ENCODE measurements at regions not wholly inside any gene's neighbourhood (a gene's known extent, or its start where the extent isn't known, plus 50 kb on each side); places are given as distances from the start of the nearest gene placed in this dataset.

DNA sequence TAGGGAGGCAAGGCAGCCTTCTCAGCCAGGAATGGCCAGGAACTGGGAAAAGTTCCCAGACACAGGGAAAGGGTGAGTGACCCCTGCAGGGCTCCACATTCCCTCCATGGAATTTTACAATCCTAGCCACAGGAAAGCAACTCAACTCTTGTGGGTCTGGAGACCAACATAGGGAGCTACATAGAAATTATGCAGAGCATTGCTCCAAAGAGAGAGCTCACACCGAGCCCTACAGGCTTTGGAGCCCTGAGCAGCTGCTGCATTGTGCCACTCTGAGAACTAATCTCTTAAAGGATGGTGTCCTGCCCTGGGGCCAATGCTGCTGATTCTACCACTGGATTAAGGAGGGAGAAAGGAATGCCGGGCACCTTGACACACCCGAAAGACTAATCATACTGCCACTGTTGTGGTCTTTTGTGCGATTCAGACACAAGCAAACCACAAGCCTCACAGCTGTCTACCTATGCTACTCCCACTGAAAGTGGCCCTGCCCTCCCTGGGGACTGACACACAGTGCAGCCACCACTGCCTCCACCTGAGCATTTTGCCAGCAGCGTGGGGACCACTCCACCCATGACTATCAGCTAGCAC is 1089.8 kb upstream of the NUDT12 start:
- no peak overlapping the region for H3K27ac ChIP-seq (ENCODE audit: low read depth, low read length)
- Mint-ChIP-seq H3K27ac (no peak overlapping the region), H3K4me3 (no peak overlapping the region), H3K4me1 (no peaks in the 10 kb centered on the region), H3K9me3 (peaks cover 0 to 51% (median 23%) of the 10 kb centered on the region in 5 donors), H3K36me3 (peaks cover 0 to 1% (median 0%) of the 10 kb centered on the region in 3 donors), H3K27me3 (no peaks in the 10 kb centered on the region)
- no peaks in the 10 kb centered on the region for H3K27me3 ChIP-seq (ENCODE audit: insufficient read depth, low read length, poor library complexity, severe bottlenecking)
- no peaks in the 10 kb centered on the region for H3K36me3 ChIP-seq (ENCODE audit: insufficient read depth, low read length)
- no peak overlapping the region for H3K4me3 ChIP-seq (ENCODE audit: low read length)
- no peaks in the 10 kb centered on the region for H3K4me1 ChIP-seq (ENCODE audit: insufficient read depth, low read length)
- no peaks in the 10 kb centered on the region for H3K9me3 ChIP-seq (ENCODE audit: low read length)
- POLR2A ChIA-PET = no interaction called here
- DNase-seq = no peak
- CTCF ChIA-PET = no interaction called here

GRCh38 chr5:104650313-104651055 is 1087.9 kb upstream of the NUDT12 start:
- POLR2A ChIA-PET = no interaction called here
- H3K9me3 ChIP-seq (ENCODE audit: low read length) = no peaks in the 10 kb centered on the region
- H3K9me3 Mint-ChIP-seq = peaks cover 0 to 40% (median 11%) of the 10 kb centered on the region in 5 donors

GRCh38 chr5:104646416-104646815 is 1083.8 kb upstream of the NUDT12 start:
- Histone ChIP-seq H3K27me3 (ENCODE audit: insufficient read depth, low read length, poor library complexity, severe bottlenecking) (no peaks in the 10 kb centered on the region), H3K27ac (ENCODE audit: low read depth, low read length) (no peak overlapping the region), H3K36me3 (ENCODE audit: insufficient read depth, low read length) (no peaks in the 10 kb centered on the region), H3K9me3 (ENCODE audit: low read length) (no peaks in the 10 kb centered on the region), H3K4me3 (ENCODE audit: low read length) (no peak overlapping the region), H3K4me1 (ENCODE audit: insufficient read depth, low read length) (no peaks in the 10 kb centered on the region)
- Mint-ChIP-seq H3K4me1 (no peaks in the 10 kb centered on the region), H3K36me3 (no peaks in the 10 kb centered on the region), H3K9me3 (peaks cover 2 to 29% (median 6%) of the 10 kb centered on the region in 5 donors), H3K4me3 (no peak overlapping the region), H3K27ac (no peak overlapping the region), H3K27me3 (no peaks in the 10 kb centered on the region)
- no peak for DNase-seq
- POLR2A ChIA-PET = no interaction called here
- CTCF ChIA-PET = no interaction called here

More at GRCh38 chr5:104650313-104651055, 1087.9 kb upstream of the NUDT12 start:
- no peak overlapping the region for H3K4me3 Mint-ChIP-seq
- no peaks in the 10 kb centered on the region for H3K4me1 Mint-ChIP-seq
- Histone ChIP-seq H3K27ac (ENCODE audit: low read depth, low read length) (no peak overlapping the region), H3K4me3 (ENCODE audit: low read length) (no peak overlapping the region), H3K27me3 (ENCODE audit: insufficient read depth, low read length, poor library complexity, severe bottlenecking) (no peaks in the 10 kb centered on the region), H3K36me3 (ENCODE audit: insufficient read depth, low read length) (no peaks in the 10 kb centered on the region), H3K4me1 (ENCODE audit: insufficient read depth, low read length) (no peaks in the 10 kb centered on the region)
- CTCF ChIA-PET = no interaction called here
- no peak for DNase-seq
- no peaks in the 10 kb centered on the region for H3K27me3 Mint-ChIP-seq
- H3K36me3 Mint-ChIP-seq = peaks cover 0 to 1% (median 0%) of the 10 kb centered on the region in 3 donors
- no peak overlapping the region for H3K27ac Mint-ChIP-seq

DNA sequence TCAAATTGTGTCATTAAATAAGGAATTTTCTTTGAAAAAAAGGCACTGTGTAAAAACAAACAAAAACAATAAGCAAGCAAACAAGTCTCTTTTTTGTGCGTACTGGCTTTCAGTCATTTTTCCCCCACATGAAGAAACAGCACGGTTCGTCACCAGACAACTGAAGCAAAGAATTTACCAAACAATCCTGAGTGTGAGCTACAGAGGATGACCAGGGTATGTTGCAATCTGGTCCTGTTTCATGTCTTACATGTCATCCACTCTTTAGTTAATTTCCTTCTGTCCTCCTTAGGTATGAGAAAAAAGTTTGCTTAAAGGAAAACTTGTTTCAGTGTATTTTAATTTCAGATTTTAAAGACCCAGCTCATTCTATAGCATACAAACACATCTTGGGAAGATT is 1080.7 kb upstream of the NUDT12 start:
- Histone ChIP-seq H3K9me3 (ENCODE audit: low read length) (no peaks in the 10 kb centered on the region), H3K27me3 (ENCODE audit: insufficient read depth, low read length, poor library complexity, severe bottlenecking) (no peaks in the 10 kb centered on the region), H3K27ac (ENCODE audit: low read depth, low read length) (no peak overlapping the region), H3K36me3 (ENCODE audit: insufficient read depth, low read length) (no peaks in the 10 kb centered on the region), H3K4me1 (ENCODE audit: insufficient read depth, low read length) (no peaks in the 10 kb centered on the region), H3K4me3 (ENCODE audit: low read length) (no peak overlapping the region)
- Mint-ChIP-seq H3K27ac (no peak overlapping the region), H3K27me3 (no peaks in the 10 kb centered on the region), H3K4me3 (no peak overlapping the region), H3K36me3 (no peaks in the 10 kb centered on the region), H3K4me1 (no peaks in the 10 kb centered on the region), H3K9me3 (peaks cover 2 to 20% (median 4%) of the 10 kb centered on the region in 5 donors)
- ChIA-PET POLR2A (no interaction called here), CTCF (no interaction called here)
- DNase-seq = no peak

- Histone ChIP-seq H3K4me1 (ENCODE audit: insufficient read depth, low read length) (no peaks in the 10 kb centered on the region), H3K36me3 (ENCODE audit: insufficient read depth, low read length) (no peaks in the 10 kb centered on the region), H3K4me3 (ENCODE audit: low read length) (no peak overlapping the region), H3K27me3 (ENCODE audit: insufficient read depth, low read length, poor library complexity, severe bottlenecking) (no peaks in the 10 kb centered on the region), H3K9me3 (ENCODE audit: low read length) (no peaks in the 10 kb centered on the region), H3K27ac (ENCODE audit: low read depth, low read length) (no peak overlapping the region)
- Mint-ChIP-seq H3K4me3 (no peak overlapping the region), H3K36me3 (no peaks in the 10 kb centered on the region), H3K27ac (no peak overlapping the region), H3K9me3 (peaks cover 0 to 16% (median 0%) of the 10 kb centered on the region in 5 donors), H3K4me1 (no peaks in the 10 kb centered on the region), H3K27me3 (no peaks in the 10 kb centered on the region)
- no peak for DNase-seq
- CTCF ChIA-PET = no interaction called here
- POLR2A ChIA-PET = no interaction called here
These were observed 1072.6 kb upstream of the NUDT12 start for GRCh38 chr5:104635227-104635626.

GRCh38 chr5:104628911-104629310 is 1066.3 kb upstream of the NUDT12 start:
- Mint-ChIP-seq H3K9me3 (peaks cover 0 to 23% (median 3%) of the 10 kb centered on the region in 5 donors), H3K27ac (no peak overlapping the region), H3K27me3 (no peaks in the 10 kb centered on the region), H3K36me3 (no peaks in the 10 kb centered on the region), H3K4me3 (no peak overlapping the region), H3K4me1 (no peaks in the 10 kb centered on the region)
- ChIA-PET POLR2A (no interaction called here), CTCF (no interaction called here)
- Histone ChIP-seq H3K4me1 (ENCODE audit: insufficient read depth, low read length) (no peaks in the 10 kb centered on the region), H3K36me3 (ENCODE audit: insufficient read depth, low read length) (no peaks in the 10 kb centered on the region), H3K4me3 (ENCODE audit: low read length) (no peak overlapping the region), H3K27ac (ENCODE audit: low read depth, low read length) (no peak overlapping the region), H3K9me3 (ENCODE audit: low read length) (no peaks in the 10 kb centered on the region), H3K27me3 (ENCODE audit: insufficient read depth, low read length, poor library complexity, severe bottlenecking) (no peaks in the 10 kb centered on the region)
- no peak for DNase-seq

DNA sequence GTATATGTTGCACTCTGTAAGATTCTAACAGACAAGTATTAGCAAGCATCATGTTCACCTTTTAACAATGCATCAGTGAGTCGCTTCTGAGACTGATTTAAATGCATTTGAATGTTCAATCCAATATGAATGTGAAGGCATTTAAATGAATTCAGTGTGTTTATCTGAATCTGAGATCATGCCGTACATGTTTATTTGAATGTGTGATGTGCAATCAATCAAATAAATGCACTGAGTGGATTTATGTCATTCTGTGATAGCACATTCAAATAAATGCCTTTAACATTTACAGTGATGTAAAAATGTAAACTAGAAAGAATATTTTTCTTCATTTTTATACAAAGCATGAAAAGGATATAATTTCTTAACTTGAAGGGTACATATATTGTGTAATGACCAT is 1063.5 kb upstream of the NUDT12 start:
- no peaks in the 10 kb centered on the region for H3K4me1 Mint-ChIP-seq
- no peak overlapping the region for H3K27ac Mint-ChIP-seq
- no peak overlapping the region for H3K4me3 ChIP-seq (ENCODE audit: low read length)
- no peaks in the 10 kb centered on the region for H3K4me1 ChIP-seq (ENCODE audit: insufficient read depth, low read length)
- H3K9me3 ChIP-seq (ENCODE audit: low read length) = no peaks in the 10 kb centered on the region
- H3K36me3 Mint-ChIP-seq = no peaks in the 10 kb centered on the region
- ChIA-PET CTCF (no interaction called here), POLR2A (no interaction called here)
- no peak for DNase-seq
- H3K27me3 Mint-ChIP-seq = no peaks in the 10 kb centered on the region
- H3K9me3 Mint-ChIP-seq = peaks cover 0 to 17% (median 5%) of the 10 kb centered on the region in 5 donors
- no peak overlapping the region for H3K27ac ChIP-seq (ENCODE audit: low read depth, low read length)
- H3K4me3 Mint-ChIP-seq = no peak overlapping the region
- no peaks in the 10 kb centered on the region for H3K27me3 ChIP-seq (ENCODE audit: insufficient read depth, low read length, poor library complexity, severe bottlenecking)
- H3K36me3 ChIP-seq (ENCODE audit: insufficient read depth, low read length) = no peaks in the 10 kb centered on the region

DNA sequence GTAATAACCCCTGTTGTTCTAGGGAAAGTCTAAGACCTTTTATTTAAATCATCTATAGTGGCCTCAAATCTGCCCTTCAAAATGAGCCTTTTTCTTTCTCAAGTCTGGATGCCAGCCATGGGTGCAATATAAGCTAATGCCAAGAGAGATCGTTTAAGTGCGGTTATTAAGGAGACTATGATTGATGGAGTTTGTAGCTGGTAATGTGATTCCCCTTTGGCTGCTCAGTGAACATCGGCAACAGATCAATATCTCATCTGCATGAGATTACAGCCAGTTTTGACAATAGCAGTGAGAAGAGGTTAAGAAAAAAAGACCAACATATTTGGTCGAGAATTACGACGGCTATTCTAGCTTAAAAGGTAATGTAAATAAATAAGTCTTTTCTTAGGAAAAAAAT is 1049.4 kb upstream of the NUDT12 start:
- POLR2A ChIA-PET = no interaction called here
- Mint-ChIP-seq H3K36me3 (no peaks in the 10 kb centered on the region), H3K27me3 (peaks cover 0 to 1% of the 10 kb centered on the region in 2 donors), H3K4me1 (no peaks in the 10 kb centered on the region), H3K27ac (no peak overlapping the region), H3K9me3 (peaks cover 2 to 27% (median 5%) of the 10 kb centered on the region in 5 donors), H3K4me3 (no peak overlapping the region)
- Histone ChIP-seq H3K27me3 (ENCODE audit: insufficient read depth, low read length, poor library complexity, severe bottlenecking) (no peaks in the 10 kb centered on the region), H3K36me3 (ENCODE audit: insufficient read depth, low read length) (no peaks in the 10 kb centered on the region), H3K27ac (ENCODE audit: low read depth, low read length) (no peak overlapping the region), H3K4me1 (ENCODE audit: insufficient read depth, low read length) (no peaks in the 10 kb centered on the region), H3K4me3 (ENCODE audit: low read length) (no peak overlapping the region), H3K9me3 (ENCODE audit: low read length) (no peaks in the 10 kb centered on the region)
- CTCF ChIA-PET = no interaction called here
- no peak for DNase-seq

Measured in CD8-positive, alpha-beta memory T cell (primary cell).